Right lobe of liver (tissue), 6 donors: ENCODE measurements at regions not wholly inside any gene's neighbourhood (a gene's known extent, or its start where the extent isn't known, plus 50 kb on each side); places are given as distances from the start of the nearest gene placed in this dataset.

Source experiments
- ATAC-seq, 4 donors: fragments of 200-7000 bp; cut with Tn5 transposase; one replicate each; pipeline ENCODE4 v1.9.1; 2020; ENCODE audit warnings: mild to moderate bottlenecking in 4 of 4, moderate library complexity in 4 of 4
- DNase-seq, 3 donors: peaks; one replicate each; pipeline ENCODE4 v3.0.0-alpha.2; 2020
- H3K27ac ChIP-seq, 3 donors: fragments of 200-600 bp; one replicate each; pipeline ENCODE4 v1.8.0; 2022
- H3K27me3 ChIP-seq, 2 donors: fragments of 200-600 bp; one replicate each; pipeline ENCODE4 v1.8.0; 2022
- H3K36me3 ChIP-seq, 4 donors: fragments of 200-600 bp; sonication (generic) in 1 of 4; one replicate each; pipeline versions ENCODE4 v1.5.1 to v1.8.0; 2017 to 2022; ENCODE audit warnings: control low read depth in 1 of 4
- H3K4me1 ChIP-seq, 4 donors: fragments of 200-600 bp; sonication (generic) in 1 of 4; one replicate each; pipeline versions ENCODE4 v1.5.1 to v1.8.0; 2017 to 2022; ENCODE audit warnings: control low read depth in 1 of 4
- H3K4me3 ChIP-seq, 3 donors: fragments of 200-600 bp; one replicate each; pipeline ENCODE4 v1.8.0; 2022
- H3K9me3 ChIP-seq, 4 donors: fragments of 200-600 bp; sonication (generic) in 1 of 4; one replicate each; pipeline versions ENCODE4 v1.5.1 to v1.8.0; 2017 to 2022; ENCODE audit warnings: control low read depth in 1 of 4
- CTCF ChIP-seq, 4 donors: fragments of 200-600 bp in 3 of 4; fragments of 450-650 bp in 1 of 4; IDR thresholded peaks; one replicate each; pipeline versions ENCODE4 v1.5.1 to v1.8.0; 2016 to 2022; ENCODE audit warnings: antibody characterized with exemption in 4 of 4, mild to moderate bottlenecking in 2 of 4
- POLR2A ChIP-seq: fragments of 450-650 bp; IDR thresholded peaks from one replicate; pipeline ENCODE4 v1.6.1; 2017; ENCODE audit warnings: antibody characterized with exemption, mild to moderate bottlenecking
- whole genome bisulfite sequencing: methylation state at CpG from one replicate; pipeline ENCODE4 v1.1.6; 2018; ENCODE audit warnings: low coverage, low lambda C conversion rate; ENCODE audit not compliant: insufficient coverage; ENCODE audit errors: missing lambda C conversion rate; 5-methylcytosine and 5-hydroxymethylcytosine counted together
- intact Hi-C, 2 donors: fragments of 100-400 bp; cut with DNase I; formaldehyde crosslinking; loops; one replicate each; pipeline versions ENCODE4 v1.11.2 to v1.14.1; 2022
- donor health status: DM: no; HTN: yes; CAD: no.
- donor health status: DM: no; HTN: no; CAD: no.
- donor health status: DM: no; HTN: no; CAD: no.
- donor health status: DM: no; HTN: yes; CAD: no.
- donor health status: DM: no; HTN: yes; CAD: no.

GRCh38 chr3:83946554-83946953 lies 1012.2 kb upstream of the CADM2 start:
- WGBS = 19% methylated on average over 4 of the region's 4 CpGs
- no peak for DNase-seq

GRCh38 chr3:83948771-83949170 lies 1010.0 kb upstream of the CADM2 start:
- intact Hi-C loops = no loop called here
- H3K9me3 ChIP-seq = no peaks in the 10 kb centered on the region
- H3K27me3 ChIP-seq = no peaks in the 10 kb centered on the region
- 50% methylated on average over 1 of the region's 1 CpG for WGBS
- ATAC-seq (no peak), DNase-seq (no peak)
- no peak for TF ChIP-seq POLR2A
- TF ChIP-seq CTCF (IDR thresholded peaks at IDR 0.05) = no peak
- no peak overlapping the region for H3K27ac ChIP-seq
- H3K36me3 ChIP-seq = no peaks in the 10 kb centered on the region
- no peaks in the 10 kb centered on the region for H3K4me1 ChIP-seq
- no peak overlapping the region for H3K4me3 ChIP-seq

More at GRCh38 chr3:83946554-83946953, 1012.2 kb upstream of the CADM2 start:
- no peaks in the 10 kb centered on the region for H3K36me3 ChIP-seq
- H3K4me1 ChIP-seq = no peaks in the 10 kb centered on the region
- no peaks in the 10 kb centered on the region for H3K27me3 ChIP-seq
- intact Hi-C loops = no loop called here
- H3K4me3 ChIP-seq = no peak overlapping the region
- no peaks in the 10 kb centered on the region for H3K9me3 ChIP-seq
- no peak for ATAC-seq
- no peak overlapping the region for H3K27ac ChIP-seq
- TF ChIP-seq POLR2A (no peak), CTCF (IDR thresholded peaks at IDR 0.05) (no peak)

GRCh38 chr3:83953417-83954089 lies 1005.2 kb upstream of the CADM2 start:
- 6% methylated on average over 3 of the region's 3 CpGs for WGBS
- TF ChIP-seq CTCF (IDR thresholded peaks at IDR 0.05) (no peak), POLR2A (no peak)
- H3K27me3 ChIP-seq = no peaks in the 10 kb centered on the region
- DNase-seq (no peak), ATAC-seq (no peak)
- intact Hi-C loops = no loop called here
- H3K4me1 ChIP-seq = no peaks in the 10 kb centered on the region
- no peak overlapping the region for H3K27ac ChIP-seq
- H3K36me3 ChIP-seq = no peaks in the 10 kb centered on the region
- H3K9me3 ChIP-seq = no peaks in the 10 kb centered on the region
- no peak overlapping the region for H3K4me3 ChIP-seq

GRCh38 chr3:83956431-83956830 lies 1002.4 kb upstream of the CADM2 start:
- Histone ChIP-seq H3K4me1 (no peaks in the 10 kb centered on the region), H3K4me3 (no peak overlapping the region), H3K36me3 (no peaks in the 10 kb centered on the region), H3K9me3 (no peaks in the 10 kb centered on the region), H3K27ac (no peak overlapping the region), H3K27me3 (no peaks in the 10 kb centered on the region)
- 70% methylated on average over 3 of the region's 3 CpGs for WGBS
- intact Hi-C loops = no loop called here
- no peak for TF ChIP-seq POLR2A
- no peak for TF ChIP-seq CTCF (IDR thresholded peaks at IDR 0.05)
- ATAC-seq = no peak
- DNase-seq = no peak
